ENCODE measurements at regions not wholly inside any gene's neighbourhood (a gene's known extent, or its start where the extent isn't known, plus 50 kb on each side); places are given as distances from the start of the nearest gene placed in this dataset.

DNA sequence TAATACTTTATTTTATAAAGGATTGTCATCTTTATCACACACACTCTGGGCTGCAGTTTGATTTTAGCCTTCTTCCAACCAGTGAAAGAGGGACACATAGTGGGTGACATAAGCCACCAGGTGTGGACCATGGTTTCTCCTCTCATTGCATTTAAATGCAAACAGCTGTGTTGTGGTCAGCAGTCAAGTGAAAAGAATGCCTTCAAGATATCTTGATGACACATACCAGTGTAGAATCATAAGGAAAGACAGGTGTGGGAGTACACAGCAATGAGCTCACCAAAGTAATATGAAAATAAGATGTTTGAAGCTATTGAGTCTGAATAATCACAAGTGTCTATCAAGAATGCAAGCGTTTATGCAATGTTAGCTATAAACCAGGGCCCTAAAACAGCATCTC, 580.0 kb downstream of the XPNPEP1 start:
- TF ChIP-seq, protein P1, sequence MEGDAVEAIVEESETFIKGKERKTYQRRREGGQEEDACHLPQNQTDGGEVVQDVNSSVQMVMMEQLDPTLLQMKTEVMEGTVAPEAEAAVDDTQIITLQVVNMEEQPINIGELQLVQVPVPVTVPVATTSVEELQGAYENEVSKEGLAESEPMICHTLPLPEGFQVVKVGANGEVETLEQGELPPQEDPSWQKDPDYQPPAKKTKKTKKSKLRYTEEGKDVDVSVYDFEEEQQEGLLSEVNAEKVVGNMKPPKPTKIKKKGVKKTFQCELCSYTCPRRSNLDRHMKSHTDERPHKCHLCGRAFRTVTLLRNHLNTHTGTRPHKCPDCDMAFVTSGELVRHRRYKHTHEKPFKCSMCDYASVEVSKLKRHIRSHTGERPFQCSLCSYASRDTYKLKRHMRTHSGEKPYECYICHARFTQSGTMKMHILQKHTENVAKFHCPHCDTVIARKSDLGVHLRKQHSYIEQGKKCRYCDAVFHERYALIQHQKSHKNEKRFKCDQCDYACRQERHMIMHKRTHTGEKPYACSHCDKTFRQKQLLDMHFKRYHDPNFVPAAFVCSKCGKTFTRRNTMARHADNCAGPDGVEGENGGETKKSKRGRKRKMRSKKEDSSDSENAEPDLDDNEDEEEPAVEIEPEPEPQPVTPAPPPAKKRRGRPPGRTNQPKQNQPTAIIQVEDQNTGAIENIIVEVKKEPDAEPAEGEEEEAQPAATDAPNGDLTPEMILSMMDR (conservative IDR thresholded peaks at IDR 0.05; ENCODE audit: low read length), result no peak
- TF ChIP-seq EZH2phosphoT487 (IDR thresholded peaks at IDR 0.05; ENCODE audit: borderline replicate concordance, low read depth, low read length), result no peak

Measured in OCI-LY7 (cell line).